ENCODE measurements at regions not wholly inside any gene's neighbourhood (a gene's known extent, or its start where the extent isn't known, plus 50 kb on each side); places are given as distances from the start of the nearest gene placed in this dataset.

DNA sequence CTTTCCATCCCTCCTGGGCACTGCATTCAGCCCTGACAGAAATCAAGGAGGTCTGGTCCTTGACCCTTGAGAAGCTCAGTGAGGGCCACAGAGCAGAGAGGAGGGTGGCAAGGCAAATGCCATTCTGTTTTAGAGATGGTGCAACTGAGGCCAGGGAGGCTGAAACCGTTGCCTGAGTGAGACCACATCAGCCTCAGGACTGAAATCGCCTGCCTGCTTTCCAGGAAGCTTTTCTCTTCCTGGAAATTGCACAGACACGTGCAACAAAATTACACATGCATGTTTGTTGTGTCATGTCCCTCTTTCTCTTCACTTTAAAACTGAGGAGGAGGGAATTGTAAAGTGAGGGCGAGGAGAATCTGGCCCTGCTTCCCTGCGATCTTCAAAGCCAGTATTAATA is 113.7 kb upstream of the PDE10A start:
- TF ChIP-seq, protein P1, sequence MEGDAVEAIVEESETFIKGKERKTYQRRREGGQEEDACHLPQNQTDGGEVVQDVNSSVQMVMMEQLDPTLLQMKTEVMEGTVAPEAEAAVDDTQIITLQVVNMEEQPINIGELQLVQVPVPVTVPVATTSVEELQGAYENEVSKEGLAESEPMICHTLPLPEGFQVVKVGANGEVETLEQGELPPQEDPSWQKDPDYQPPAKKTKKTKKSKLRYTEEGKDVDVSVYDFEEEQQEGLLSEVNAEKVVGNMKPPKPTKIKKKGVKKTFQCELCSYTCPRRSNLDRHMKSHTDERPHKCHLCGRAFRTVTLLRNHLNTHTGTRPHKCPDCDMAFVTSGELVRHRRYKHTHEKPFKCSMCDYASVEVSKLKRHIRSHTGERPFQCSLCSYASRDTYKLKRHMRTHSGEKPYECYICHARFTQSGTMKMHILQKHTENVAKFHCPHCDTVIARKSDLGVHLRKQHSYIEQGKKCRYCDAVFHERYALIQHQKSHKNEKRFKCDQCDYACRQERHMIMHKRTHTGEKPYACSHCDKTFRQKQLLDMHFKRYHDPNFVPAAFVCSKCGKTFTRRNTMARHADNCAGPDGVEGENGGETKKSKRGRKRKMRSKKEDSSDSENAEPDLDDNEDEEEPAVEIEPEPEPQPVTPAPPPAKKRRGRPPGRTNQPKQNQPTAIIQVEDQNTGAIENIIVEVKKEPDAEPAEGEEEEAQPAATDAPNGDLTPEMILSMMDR (IDR thresholded peaks at IDR 0.05 in 4 of 5, conservative IDR thresholded peaks at IDR 0.05 in 1 of 5) = no peak
- no peak for TF ChIP-seq POLR2A (IDR thresholded peaks at IDR 0.05)

Data from gastrocnemius medialis (tissue), 4 donors.